ENCODE measurements at regions not wholly inside any gene's neighbourhood (a gene's known extent, or its start where the extent isn't known, plus 50 kb on each side); places are given as distances from the start of the nearest gene placed in this dataset.

DNA sequence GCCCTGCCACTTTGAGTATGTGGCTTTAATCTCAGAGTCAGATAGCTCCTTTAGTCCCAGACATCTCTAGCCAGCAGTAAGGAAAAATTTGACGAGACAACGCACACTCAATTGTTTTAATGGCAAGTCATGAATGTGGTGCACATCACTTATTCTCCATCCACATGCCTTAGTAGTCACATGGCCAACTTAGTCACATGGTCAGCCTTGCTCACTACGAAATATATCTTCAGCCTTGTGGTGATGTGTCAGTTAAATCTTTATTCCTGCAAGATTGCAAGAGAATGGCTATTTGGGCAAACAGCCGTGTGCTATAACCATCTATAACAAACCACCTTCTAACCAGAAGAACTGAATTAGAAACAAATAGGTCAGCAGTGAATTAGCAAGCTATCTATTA lies 871.1 kb upstream of the CELF2 start:
- Mint-ChIP-seq H3K36me3 (ENCODE audit: low read depth) (no peaks in the 10 kb centered on the region), H3K4me3 (no peak overlapping the region), H3K4me1 (no peaks in the 10 kb centered on the region), H3K27me3 (peaks cover 1% of the 10 kb centered on the region), H3K9me3 (no peaks in the 10 kb centered on the region), H3K27ac (no peak overlapping the region)
- no peak for DNase-seq
- intact Hi-C loops (cut with micrococcal nuclease) = no loop called here

DNA sequence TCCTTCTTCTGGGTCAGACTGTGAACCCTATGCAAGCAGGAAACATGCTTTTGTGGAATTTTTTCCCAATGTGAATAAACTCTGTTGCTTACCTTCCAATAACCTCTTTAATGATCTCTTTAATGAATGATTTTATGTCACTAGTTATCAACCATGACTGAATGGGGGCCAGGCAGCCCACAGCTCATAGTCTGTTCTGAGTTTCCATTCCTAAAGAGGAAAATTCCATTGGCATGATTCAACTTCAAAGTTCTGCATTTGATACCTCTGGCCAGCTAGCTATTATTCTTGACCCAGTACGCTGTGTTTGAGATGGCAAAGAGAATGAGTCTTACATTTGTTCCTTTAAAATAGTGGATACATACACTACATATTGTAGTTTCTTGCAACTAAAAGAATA lies 867.8 kb upstream of the CELF2 start:
- intact Hi-C loops (cut with micrococcal nuclease) = no loop called here

DNA sequence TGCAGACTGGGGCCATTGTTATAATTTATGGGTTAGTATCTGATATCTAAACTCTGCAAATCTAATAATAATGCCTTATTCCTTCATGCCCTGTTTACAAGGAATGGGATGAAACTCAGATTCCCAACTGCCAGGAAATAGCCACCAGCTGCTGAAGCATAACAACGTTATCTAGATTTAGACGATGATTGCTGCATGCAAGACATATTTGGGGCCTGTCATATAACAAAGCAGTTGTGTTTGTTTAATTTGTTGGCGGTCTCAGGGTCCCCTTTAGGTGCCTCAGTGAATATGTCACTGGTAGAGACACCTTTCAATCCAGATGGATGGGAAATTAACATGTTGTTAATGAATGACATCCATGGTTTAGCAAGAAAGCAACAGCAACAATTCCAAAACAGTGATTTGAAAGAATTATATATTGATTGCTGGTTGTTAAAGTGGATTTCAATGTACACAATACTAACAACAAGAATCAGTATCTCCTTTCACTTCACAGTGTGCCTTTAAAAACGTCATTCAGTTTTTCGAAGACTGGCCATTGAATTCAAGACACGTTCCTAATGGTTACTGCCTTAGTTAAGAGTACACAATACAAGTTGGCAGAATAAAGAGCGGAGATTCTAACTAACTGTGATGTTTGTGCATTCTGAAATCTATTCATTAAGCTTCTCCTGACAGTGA lies 860.6 kb upstream of the CELF2 start:
- DNase-seq = no peak
- no peak overlapping the region for H3K27ac Mint-ChIP-seq

More for the DNA sequence above, 867.8 kb upstream of the CELF2 start:
- no peaks in the 10 kb centered on the region for H3K36me3 Mint-ChIP-seq (ENCODE audit: low read depth)
- H3K4me3 Mint-ChIP-seq = no peak overlapping the region
- H3K27ac Mint-ChIP-seq = no peak overlapping the region
- no peaks in the 10 kb centered on the region for H3K9me3 Mint-ChIP-seq
- no peak for DNase-seq
- H3K27me3 Mint-ChIP-seq = no peaks in the 10 kb centered on the region
- no peaks in the 10 kb centered on the region for H3K4me1 Mint-ChIP-seq

DNA sequence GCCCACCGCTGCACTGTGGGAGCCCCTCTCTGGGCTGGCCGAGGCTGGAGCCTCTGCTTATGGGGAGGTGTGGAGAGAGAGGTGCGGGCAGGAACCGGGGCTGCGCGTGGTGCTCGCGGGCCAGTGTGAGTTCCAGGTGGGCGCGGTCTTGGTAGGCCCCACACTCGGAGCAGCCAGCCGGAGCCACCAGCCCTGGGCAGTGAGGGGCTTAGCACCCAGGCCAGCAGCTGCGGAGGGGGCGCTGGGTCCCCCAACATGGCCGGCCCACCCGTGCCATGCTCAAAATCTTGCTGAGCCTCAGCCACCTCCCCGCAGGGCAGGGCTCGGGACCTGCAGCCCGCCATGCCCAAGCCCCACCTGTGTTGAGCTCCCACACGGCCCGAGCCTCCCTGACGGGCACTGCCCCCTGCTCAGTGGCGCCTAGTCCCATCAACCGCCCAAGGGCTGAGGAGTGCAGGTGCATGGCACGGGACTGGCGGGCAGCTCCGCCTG lies 856.8 kb upstream of the CELF2 start:
- Mint-ChIP-seq H3K27ac (no peak overlapping the region), H3K4me3 (no peak overlapping the region), H3K27me3 (no peaks in the 10 kb centered on the region), H3K9me3 (no peaks in the 10 kb centered on the region), H3K36me3 (ENCODE audit: low read depth) (no peaks in the 10 kb centered on the region), H3K4me1 (no peaks in the 10 kb centered on the region)
- no peak for DNase-seq
- intact Hi-C loops (cut with micrococcal nuclease) = no loop called here

More for the DNA sequence above, 860.6 kb upstream of the CELF2 start:
- intact Hi-C loops (cut with micrococcal nuclease) = no loop called here
- H3K36me3 Mint-ChIP-seq (ENCODE audit: low read depth) = no peaks in the 10 kb centered on the region
- H3K27me3 Mint-ChIP-seq = no peaks in the 10 kb centered on the region
- no peak overlapping the region for H3K4me3 Mint-ChIP-seq
- no peaks in the 10 kb centered on the region for H3K4me1 Mint-ChIP-seq
- no peaks in the 10 kb centered on the region for H3K9me3 Mint-ChIP-seq

DNA sequence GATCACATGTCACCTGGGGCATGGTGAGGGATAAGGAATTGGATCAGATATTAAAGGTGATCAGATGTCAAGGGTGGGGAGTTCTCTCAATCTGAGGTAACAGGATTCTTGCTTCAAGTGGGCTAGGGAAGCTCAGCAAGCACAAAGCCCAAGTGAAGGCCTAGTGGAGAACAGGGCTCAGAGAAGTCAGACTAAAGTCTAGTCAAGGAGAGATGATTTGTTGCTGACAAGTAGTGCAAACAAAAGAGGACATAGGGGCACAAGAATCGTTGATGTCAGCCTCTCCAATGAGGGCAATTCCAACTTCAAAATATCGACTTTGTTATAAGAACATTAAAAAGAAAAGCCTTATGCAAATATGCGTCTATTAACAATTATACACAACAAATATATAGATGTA lies 852.8 kb upstream of the CELF2 start:
- Mint-ChIP-seq H3K36me3 (ENCODE audit: low read depth) (no peaks in the 10 kb centered on the region), H3K27me3 (no peaks in the 10 kb centered on the region), H3K9me3 (no peaks in the 10 kb centered on the region), H3K4me1 (no peaks in the 10 kb centered on the region), H3K27ac (no peak overlapping the region), H3K4me3 (no peak overlapping the region)
- DNase-seq = no peak
- intact Hi-C loops (cut with micrococcal nuclease) = no loop called here

DNA sequence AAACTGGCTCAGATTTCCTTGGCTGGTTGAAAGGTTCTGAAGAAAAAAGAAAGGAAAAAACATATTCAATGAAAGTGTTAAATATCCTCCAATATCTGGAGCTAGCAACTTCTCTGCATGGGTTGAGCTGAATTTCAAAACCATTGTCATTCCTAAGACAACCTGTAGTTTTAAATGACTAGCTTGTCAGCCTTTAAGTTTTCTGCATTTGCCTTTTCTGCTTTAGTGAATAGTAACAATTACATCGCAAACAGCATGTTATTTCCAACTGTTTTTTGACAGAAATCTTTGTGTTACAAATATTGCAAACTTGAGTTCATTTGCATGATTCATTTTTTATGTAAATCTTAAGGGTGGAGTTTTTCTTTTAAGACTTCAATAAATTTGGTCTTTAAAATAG lies 852.3 kb upstream of the CELF2 start:
- Mint-ChIP-seq H3K27me3 (no peaks in the 10 kb centered on the region), H3K4me1 (no peaks in the 10 kb centered on the region), H3K36me3 (ENCODE audit: low read depth) (no peaks in the 10 kb centered on the region), H3K9me3 (no peaks in the 10 kb centered on the region), H3K4me3 (no peak overlapping the region), H3K27ac (no peak overlapping the region)
- intact Hi-C loops (cut with micrococcal nuclease) = no loop called here
- DNase-seq = no peak

DNA sequence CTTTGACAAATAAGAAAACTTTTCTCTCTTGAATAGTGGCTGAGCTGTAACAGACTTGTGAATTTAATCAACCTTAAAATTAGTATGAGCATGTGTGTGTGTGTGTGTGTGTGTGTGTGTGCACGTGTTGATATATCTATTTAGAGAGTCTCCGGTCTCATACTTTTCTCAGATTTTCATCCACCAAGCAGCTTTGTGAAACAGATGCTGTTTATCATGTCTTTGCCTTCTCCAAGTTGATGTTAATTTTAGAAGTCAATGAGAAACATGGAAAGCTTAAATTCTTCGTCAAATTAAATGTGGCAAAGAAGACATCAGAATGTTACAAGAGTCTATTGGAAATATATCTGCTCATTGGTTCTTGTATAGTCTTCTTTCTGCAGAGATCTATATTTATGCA lies 839.2 kb upstream of the CELF2 start:
- no peaks in the 10 kb centered on the region for H3K36me3 Mint-ChIP-seq (ENCODE audit: low read depth)
- H3K4me3 Mint-ChIP-seq = no peak overlapping the region
- no peak overlapping the region for H3K27ac Mint-ChIP-seq
- H3K27me3 Mint-ChIP-seq = no peaks in the 10 kb centered on the region
- H3K4me1 Mint-ChIP-seq = no peaks in the 10 kb centered on the region
- intact Hi-C loops (cut with micrococcal nuclease) = no loop called here
- DNase-seq = no peak
- no peaks in the 10 kb centered on the region for H3K9me3 Mint-ChIP-seq

DNA sequence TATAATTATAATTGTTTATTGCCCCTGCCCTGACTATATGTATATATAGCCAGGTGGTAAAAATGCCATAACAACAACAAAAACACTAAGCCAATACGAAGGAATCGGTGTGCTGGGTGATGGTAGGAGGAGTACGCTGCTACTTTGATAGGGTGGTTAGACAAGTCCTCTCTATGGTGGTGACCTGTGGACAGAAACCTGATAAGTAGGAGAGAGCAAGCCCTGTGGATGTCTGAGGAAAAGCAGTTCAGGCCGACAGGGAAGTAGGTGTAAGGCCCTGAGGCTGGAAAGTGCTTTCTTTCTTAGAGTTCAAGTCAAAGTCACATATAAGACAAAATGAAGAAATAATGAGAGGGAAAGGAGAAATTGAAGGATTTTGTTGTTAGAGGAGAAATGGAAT lies 823.8 kb upstream of the CELF2 start:
- no peak overlapping the region for H3K27ac Mint-ChIP-seq
- H3K27me3 Mint-ChIP-seq = no peaks in the 10 kb centered on the region
- intact Hi-C loops (cut with micrococcal nuclease) = no loop called here
- H3K4me1 Mint-ChIP-seq = no peaks in the 10 kb centered on the region
- no peak for DNase-seq
- H3K4me3 Mint-ChIP-seq = no peak overlapping the region
- no peaks in the 10 kb centered on the region for H3K9me3 Mint-ChIP-seq
- no peaks in the 10 kb centered on the region for H3K36me3 Mint-ChIP-seq (ENCODE audit: low read depth)

DNA sequence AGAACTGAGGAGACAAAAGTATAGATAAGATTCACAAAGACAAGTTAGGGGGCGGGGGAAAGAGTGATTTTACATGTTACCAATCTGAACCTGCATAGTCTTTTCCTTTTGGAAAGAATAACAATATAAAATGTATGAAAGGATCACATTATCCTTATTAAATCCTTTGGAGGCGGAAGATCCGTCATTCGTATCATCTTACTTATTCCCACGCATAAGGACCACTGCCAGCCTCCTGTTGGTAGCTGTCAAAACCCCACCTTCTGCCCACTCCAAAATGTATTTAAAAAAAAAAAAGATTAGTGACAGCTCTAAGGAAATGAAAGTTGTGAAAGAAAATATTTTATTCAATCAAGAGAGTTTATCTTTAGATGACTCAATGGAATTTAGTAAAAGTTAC lies 821.0 kb upstream of the CELF2 start:
- DNase-seq = no peak
- Mint-ChIP-seq H3K27ac (no peak overlapping the region), H3K9me3 (no peaks in the 10 kb centered on the region), H3K4me1 (no peaks in the 10 kb centered on the region), H3K4me3 (no peak overlapping the region), H3K27me3 (no peaks in the 10 kb centered on the region), H3K36me3 (ENCODE audit: low read depth) (no peaks in the 10 kb centered on the region)
- intact Hi-C loops (cut with micrococcal nuclease) = no loop called here

DNA sequence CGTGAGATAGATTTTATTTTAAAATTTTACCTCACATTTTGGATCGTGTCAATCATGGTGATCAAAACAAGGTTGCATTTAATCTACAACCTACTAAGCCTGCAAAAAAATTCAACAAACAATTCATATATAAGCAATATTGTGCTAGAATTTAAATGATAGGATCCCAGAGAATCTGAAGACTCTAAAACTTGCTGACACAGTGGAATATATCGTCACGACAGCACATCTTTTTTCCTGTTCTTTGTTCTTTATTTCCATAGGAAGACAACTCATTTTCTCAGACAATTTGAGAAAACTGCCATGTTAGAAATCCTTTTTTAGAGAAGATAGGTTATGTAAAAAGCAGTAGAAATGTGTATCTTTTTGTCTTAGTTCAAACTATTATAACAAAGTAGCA lies 820.2 kb upstream of the CELF2 start:
- no peaks in the 10 kb centered on the region for H3K36me3 Mint-ChIP-seq (ENCODE audit: low read depth)
- intact Hi-C loops (cut with micrococcal nuclease) = no loop called here
- no peaks in the 10 kb centered on the region for H3K27me3 Mint-ChIP-seq

DNA sequence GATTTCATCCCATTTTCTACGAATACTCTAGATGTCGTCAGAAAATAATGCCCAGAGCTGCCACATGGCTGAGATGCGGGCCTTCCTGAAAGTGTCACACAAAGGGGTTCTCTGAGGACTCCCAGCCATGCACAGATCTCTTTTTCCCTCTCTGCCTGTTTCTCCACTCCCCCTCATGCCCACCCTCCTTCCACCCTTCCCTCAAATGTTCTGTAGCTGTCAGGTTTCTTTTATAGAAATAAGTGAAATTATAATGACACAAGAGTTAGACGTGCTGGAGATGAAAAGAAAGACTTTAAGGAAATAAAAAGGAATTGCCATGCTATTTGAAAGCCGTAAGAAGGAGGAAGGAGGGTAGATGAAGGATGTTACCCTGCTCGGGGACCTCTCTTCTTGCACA lies 819.3 kb upstream of the CELF2 start:
- H3K27ac Mint-ChIP-seq = no peak overlapping the region
- DNase-seq = no peak
- H3K36me3 Mint-ChIP-seq (ENCODE audit: low read depth) = no peaks in the 10 kb centered on the region
- H3K9me3 Mint-ChIP-seq = no peaks in the 10 kb centered on the region
- no peak overlapping the region for H3K4me3 Mint-ChIP-seq
- intact Hi-C loops (cut with micrococcal nuclease) = no loop called here
- no peaks in the 10 kb centered on the region for H3K4me1 Mint-ChIP-seq
- no peaks in the 10 kb centered on the region for H3K27me3 Mint-ChIP-seq

More for the DNA sequence above, 820.2 kb upstream of the CELF2 start:
- H3K4me3 Mint-ChIP-seq = no peak overlapping the region
- DNase-seq = no peak
- no peaks in the 10 kb centered on the region for H3K9me3 Mint-ChIP-seq
- H3K27ac Mint-ChIP-seq = no peak overlapping the region
- H3K4me1 Mint-ChIP-seq = no peaks in the 10 kb centered on the region

DNA sequence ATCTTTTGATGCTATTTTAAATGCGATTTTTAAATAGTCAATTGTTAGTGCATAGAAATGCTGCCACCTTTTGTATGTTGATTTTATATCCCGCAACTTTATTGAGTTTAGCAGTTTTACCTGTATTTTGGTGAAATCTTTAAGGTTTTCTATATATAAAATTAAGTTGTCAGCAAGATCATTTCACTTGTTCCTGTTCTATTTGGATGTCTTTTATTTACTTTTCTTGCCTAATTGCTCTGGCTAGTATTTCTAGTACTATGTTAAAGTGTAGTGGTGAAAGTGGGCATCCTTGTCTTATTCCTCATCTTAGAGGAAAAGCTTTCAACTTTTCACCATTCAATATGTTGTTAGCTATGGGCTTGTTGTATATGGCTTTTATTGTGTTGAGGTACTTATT lies 813.3 kb upstream of the CELF2 start:
- H3K9me3 Mint-ChIP-seq = no peaks in the 10 kb centered on the region
- intact Hi-C loops (cut with micrococcal nuclease) = no loop called here
- H3K27me3 Mint-ChIP-seq = no peaks in the 10 kb centered on the region
- H3K4me3 Mint-ChIP-seq = no peak overlapping the region
- no peaks in the 10 kb centered on the region for H3K36me3 Mint-ChIP-seq (ENCODE audit: low read depth)
- no peak overlapping the region for H3K27ac Mint-ChIP-seq
- DNase-seq = no peak
- no peaks in the 10 kb centered on the region for H3K4me1 Mint-ChIP-seq

DNA sequence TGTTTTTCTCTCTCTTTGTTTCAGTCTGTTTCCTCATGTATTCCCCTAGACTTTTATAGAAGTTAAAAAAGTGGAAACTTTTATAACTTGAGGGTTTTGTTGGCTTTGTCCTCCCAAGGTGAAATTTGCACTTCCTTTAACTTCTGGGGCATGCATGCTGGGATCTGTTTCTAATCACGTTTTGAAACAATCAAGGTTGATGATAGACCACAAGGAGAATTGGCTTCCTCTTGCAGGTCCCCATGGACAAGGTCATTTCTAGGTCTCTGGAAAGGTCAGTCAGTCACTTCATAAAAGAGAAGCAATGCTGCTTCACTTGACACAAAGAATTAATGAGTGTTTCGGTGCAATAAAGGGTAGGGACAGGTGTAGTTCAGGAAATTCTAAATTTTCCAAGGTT lies 811.8 kb upstream of the CELF2 start:
- Mint-ChIP-seq H3K4me3 (no peak overlapping the region), H3K4me1 (no peaks in the 10 kb centered on the region), H3K9me3 (no peaks in the 10 kb centered on the region), H3K27me3 (no peaks in the 10 kb centered on the region), H3K27ac (no peak overlapping the region), H3K36me3 (ENCODE audit: low read depth) (no peaks in the 10 kb centered on the region)
- intact Hi-C loops (cut with micrococcal nuclease) = no loop called here
- DNase-seq = no peak

DNA sequence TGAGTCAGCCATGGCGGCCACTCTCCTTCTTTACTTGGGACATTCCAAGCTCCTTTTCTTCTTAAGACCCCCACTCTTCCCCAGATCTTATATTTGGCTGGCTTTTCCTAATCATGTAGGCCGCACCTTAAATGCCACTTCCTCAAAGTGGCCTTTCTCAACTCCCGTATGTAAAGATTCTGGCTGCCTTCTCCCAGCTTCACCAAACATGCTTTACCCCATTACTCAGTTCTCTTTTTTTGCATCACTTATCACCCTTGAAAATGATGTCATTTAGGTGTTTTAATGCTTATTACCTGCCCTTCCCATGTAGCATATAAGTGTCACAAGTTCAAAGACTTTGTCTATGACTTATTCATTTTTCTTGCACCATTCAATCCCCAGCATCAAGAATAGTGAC lies 810.1 kb upstream of the CELF2 start:
- no peaks in the 10 kb centered on the region for H3K9me3 Mint-ChIP-seq
- H3K4me3 Mint-ChIP-seq = no peak overlapping the region
- no peaks in the 10 kb centered on the region for H3K27me3 Mint-ChIP-seq
- no peak for DNase-seq
- intact Hi-C loops (cut with micrococcal nuclease) = no loop called here
- no peaks in the 10 kb centered on the region for H3K36me3 Mint-ChIP-seq (ENCODE audit: low read depth)
- H3K4me1 Mint-ChIP-seq = no peaks in the 10 kb centered on the region
- no peak overlapping the region for H3K27ac Mint-ChIP-seq

DNA sequence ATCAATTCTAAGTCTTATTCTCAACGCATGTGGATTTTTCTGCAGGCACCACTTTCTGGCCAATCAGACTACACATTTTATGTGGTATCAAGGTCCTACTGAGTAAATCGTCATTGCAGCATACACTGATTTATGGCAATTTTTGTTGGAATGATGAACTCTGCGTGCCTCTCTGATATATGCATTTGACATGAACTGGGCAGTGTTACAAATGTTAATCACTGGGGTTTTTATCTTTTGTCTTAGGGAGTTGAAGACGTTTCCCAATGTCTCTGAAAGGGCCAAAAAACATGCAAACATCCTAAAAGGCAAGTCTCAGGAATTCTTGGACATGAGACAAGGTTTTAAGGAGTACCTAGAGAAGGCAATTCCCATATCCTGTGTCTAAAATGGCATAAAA lies 809.5 kb upstream of the CELF2 start:
- no peaks in the 10 kb centered on the region for H3K4me1 Mint-ChIP-seq
- no peak overlapping the region for H3K27ac Mint-ChIP-seq
- intact Hi-C loops (cut with micrococcal nuclease) = no loop called here
- H3K4me3 Mint-ChIP-seq = no peak overlapping the region
- H3K27me3 Mint-ChIP-seq = no peaks in the 10 kb centered on the region
- no peak for DNase-seq
- H3K36me3 Mint-ChIP-seq (ENCODE audit: low read depth) = no peaks in the 10 kb centered on the region
- H3K9me3 Mint-ChIP-seq = no peaks in the 10 kb centered on the region

Data from activated CD4-positive, alpha-beta T cell treated with anti-CD3 and anti-CD28 coated beads, Interleukin-2, amount 10 ng/mL, durations not matched to agents 24 days and 14 days (primary cell).